Subcutaneous abdominal adipose tissue (tissue), 5 donors: ENCODE measurements at regions not wholly inside any gene's neighbourhood (a gene's known extent, or its start where the extent isn't known, plus 50 kb on each side); places are given as distances from the start of the nearest gene placed in this dataset.

Source experiments
- H3K27ac ChIP-seq: one replicate; pipeline ENCODE4 v1.7.0; 2013; ENCODE audit warnings: low read depth, mild to moderate bottlenecking, inconsistent platforms, low read length, moderate library complexity
- H3K27me3 ChIP-seq, 5 donors: one replicate each; pipeline ENCODE4 v1.7.0; 2013; ENCODE audit warnings: low read length in 5 of 5, inconsistent platforms in 1 of 5; ENCODE audit not compliant: control insufficient read depth in 5 of 5, insufficient read depth in 4 of 5
- H3K36me3 ChIP-seq, 5 donors: one replicate each; pipeline ENCODE4 v1.7.0; 2013; ENCODE audit warnings: low read length in 5 of 5; ENCODE audit not compliant: control insufficient read depth in 5 of 5, insufficient read depth in 5 of 5
- H3K4me1 ChIP-seq, 5 donors: one replicate each; pipeline ENCODE4 v1.7.0; 2013; ENCODE audit warnings: low read length in 5 of 5, mild to moderate bottlenecking in 3 of 5, moderate library complexity in 1 of 5; ENCODE audit not compliant: control insufficient read depth in 5 of 5, insufficient read depth in 5 of 5
- H3K4me3 ChIP-seq, 5 donors: one replicate each; pipeline ENCODE4 v1.7.0; 2013; ENCODE audit warnings: low read length in 5 of 5, low read depth in 1 of 5
- H3K9ac ChIP-seq, 5 donors: one replicate each; pipeline ENCODE4 v1.7.0; 2013; ENCODE audit warnings: low read length in 5 of 5, mild to moderate bottlenecking in 4 of 5, moderate library complexity in 3 of 5
- H3K9me3 ChIP-seq, 5 donors: one replicate each; pipeline ENCODE4 v1.7.0; 2013; ENCODE audit warnings: low read length in 5 of 5; ENCODE audit not compliant: control insufficient read depth in 5 of 5
- donor health status: healthy.
- donor health status: healthy.
- donor health status: healthy.
- donor health status: healthy.
- donor health status: healthy.

GRCh38 chr5:29550523-29550922 lies 1643.0 kb upstream of the CDH6 start:
- Histone ChIP-seq H3K9me3 (peaks cover 0 to 6% (median 4%) of the 10 kb centered on the region in 5 donors), H3K27me3 (no peaks in the 10 kb centered on the region), H3K4me1 (no peaks in the 10 kb centered on the region), H3K36me3 (no peaks in the 10 kb centered on the region), H3K9ac (no peak overlapping the region), H3K4me3 (no peak overlapping the region), H3K27ac (no peak overlapping the region)

DNA sequence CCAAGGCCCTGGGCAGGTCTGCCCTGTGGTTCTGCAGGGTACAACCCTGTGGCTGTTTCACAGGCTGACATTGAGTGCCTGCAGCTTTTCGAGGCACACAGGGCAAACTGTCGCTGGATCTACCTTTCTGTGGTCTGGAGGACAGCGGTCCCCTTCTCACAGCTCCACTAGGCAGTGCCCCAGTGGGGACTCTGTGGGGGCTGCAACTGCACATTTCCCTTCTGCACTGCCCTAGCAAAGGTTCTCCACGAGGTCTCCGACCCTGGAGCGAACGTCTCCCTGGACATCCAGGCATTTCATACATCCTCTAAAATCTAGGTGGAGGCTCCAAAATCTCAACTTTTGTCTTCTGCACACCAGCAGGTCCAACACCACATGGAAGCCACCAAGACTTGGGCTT lies 1645.2 kb upstream of the CDH6 start:
- H3K9me3 ChIP-seq, result peaks cover 0 to 10% (median 3%) of the 10 kb centered on the region in 5 donors
- H3K27me3 ChIP-seq, result no peaks in the 10 kb centered on the region
- H3K36me3 ChIP-seq, result no peaks in the 10 kb centered on the region
- H3K4me1 ChIP-seq, result no peaks in the 10 kb centered on the region
- no peak overlapping the region for H3K4me3 ChIP-seq
- H3K9ac ChIP-seq, result no peak overlapping the region
- H3K27ac ChIP-seq, result no peak overlapping the region

GRCh38 chr5:29547236-29547865 lies 1646.1 kb upstream of the CDH6 start:
- Histone ChIP-seq H3K36me3 (no peaks in the 10 kb centered on the region), H3K27me3 (no peaks in the 10 kb centered on the region), H3K4me1 (no peaks in the 10 kb centered on the region), H3K4me3 (no peak overlapping the region), H3K9me3 (peaks cover 0 to 10% (median 4%) of the 10 kb centered on the region in 5 donors), H3K27ac (no peak overlapping the region), H3K9ac (no peak overlapping the region)

DNA sequence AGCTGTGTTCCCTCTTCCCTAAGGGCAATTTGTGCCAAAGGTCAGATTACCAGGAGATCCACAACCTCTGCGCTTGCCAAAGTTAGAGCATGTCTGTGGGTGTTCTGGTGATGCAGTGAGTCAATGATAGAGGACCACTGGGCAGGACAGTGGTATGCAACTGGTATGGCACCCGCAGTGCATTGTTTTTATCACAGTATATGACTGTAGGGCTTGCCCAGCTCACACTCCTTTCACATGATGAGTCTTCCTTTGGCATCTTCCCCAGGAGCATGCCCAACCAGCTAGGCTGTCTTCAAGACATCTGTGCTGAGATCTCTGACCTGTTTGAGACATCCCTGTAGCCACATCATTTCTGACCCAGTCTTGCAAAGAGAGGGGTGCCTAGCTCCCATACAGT lies 1650.0 kb upstream of the CDH6 start:
- Histone ChIP-seq H3K36me3 (no peaks in the 10 kb centered on the region), H3K9ac (no peak overlapping the region), H3K9me3 (peaks cover 0 to 12% (median 4%) of the 10 kb centered on the region in 5 donors), H3K27me3 (no peaks in the 10 kb centered on the region), H3K4me1 (no peaks in the 10 kb centered on the region), H3K4me3 (no peak overlapping the region), H3K27ac (no peak overlapping the region)

- Histone ChIP-seq H3K9me3 (no peaks in the 10 kb centered on the region), H3K9ac (no peak overlapping the region), H3K4me1 (no peaks in the 10 kb centered on the region), H3K27ac (no peak overlapping the region), H3K4me3 (no peak overlapping the region), H3K36me3 (no peaks in the 10 kb centered on the region), H3K27me3 (no peaks in the 10 kb centered on the region)
Measured at GRCh38 chr5:29524227-29524626, 1669.3 kb upstream of the CDH6 start.

DNA sequence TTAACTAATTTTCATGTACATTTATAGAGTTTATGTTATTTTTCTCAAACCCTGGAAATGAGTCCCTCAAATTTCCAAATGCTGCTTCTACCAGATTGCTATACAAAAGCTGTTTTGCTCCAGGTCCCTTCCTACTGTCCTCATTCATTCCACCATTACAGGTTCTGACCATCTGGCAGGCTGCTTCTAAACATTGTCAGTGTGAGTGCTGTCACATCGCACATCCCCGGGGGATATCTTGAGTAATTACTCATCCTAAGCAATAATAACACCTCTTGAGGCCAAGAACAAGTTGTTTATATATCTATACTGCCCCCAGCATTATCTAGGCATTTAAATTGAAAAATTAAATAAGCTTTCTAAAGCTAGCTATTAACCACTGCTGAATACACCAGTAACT lies 1675.3 kb upstream of the CDH6 start:
- H3K9me3 ChIP-seq, result peaks cover 0 to 4% (median 0%) of the 10 kb centered on the region in 5 donors
- no peak overlapping the region for H3K27ac ChIP-seq
- no peak overlapping the region for H3K4me3 ChIP-seq
- no peak overlapping the region for H3K9ac ChIP-seq
- no peaks in the 10 kb centered on the region for H3K4me1 ChIP-seq
- no peaks in the 10 kb centered on the region for H3K27me3 ChIP-seq
- H3K36me3 ChIP-seq, result no peaks in the 10 kb centered on the region

- no peaks in the 10 kb centered on the region for H3K4me1 ChIP-seq
- no peaks in the 10 kb centered on the region for H3K27me3 ChIP-seq
- H3K27ac ChIP-seq, result no peak overlapping the region
- H3K4me3 ChIP-seq, result no peak overlapping the region
- peaks cover 0 to 4% (median 0%) of the 10 kb centered on the region in 5 donors for H3K9me3 ChIP-seq
- H3K9ac ChIP-seq, result no peak overlapping the region
- H3K36me3 ChIP-seq, result no peaks in the 10 kb centered on the region
Measured at GRCh38 chr5:29516224-29516623, 1677.3 kb upstream of the CDH6 start.

GRCh38 chr5:29508131-29508530 lies 1685.4 kb upstream of the CDH6 start:
- Histone ChIP-seq H3K4me1 (no peaks in the 10 kb centered on the region), H3K27ac (no peak overlapping the region)

GRCh38 chr5:29504411-29504810 lies 1689.1 kb upstream of the CDH6 start:
- H3K36me3 ChIP-seq, result no peaks in the 10 kb centered on the region
- H3K9me3 ChIP-seq, result peaks cover 0 to 1% (median 0%) of the 10 kb centered on the region in 5 donors
- H3K9ac ChIP-seq, result no peak overlapping the region
- no peaks in the 10 kb centered on the region for H3K4me1 ChIP-seq
- no peak overlapping the region for H3K4me3 ChIP-seq
- H3K27me3 ChIP-seq, result no peaks in the 10 kb centered on the region
- H3K27ac ChIP-seq, result no peak overlapping the region

More at GRCh38 chr5:29508131-29508530, 1685.4 kb upstream of the CDH6 start:
- H3K9me3 ChIP-seq, result no peaks in the 10 kb centered on the region
- H3K27me3 ChIP-seq, result no peaks in the 10 kb centered on the region
- H3K4me3 ChIP-seq, result no peak overlapping the region
- H3K9ac ChIP-seq, result no peak overlapping the region
- H3K36me3 ChIP-seq, result no peaks in the 10 kb centered on the region

DNA sequence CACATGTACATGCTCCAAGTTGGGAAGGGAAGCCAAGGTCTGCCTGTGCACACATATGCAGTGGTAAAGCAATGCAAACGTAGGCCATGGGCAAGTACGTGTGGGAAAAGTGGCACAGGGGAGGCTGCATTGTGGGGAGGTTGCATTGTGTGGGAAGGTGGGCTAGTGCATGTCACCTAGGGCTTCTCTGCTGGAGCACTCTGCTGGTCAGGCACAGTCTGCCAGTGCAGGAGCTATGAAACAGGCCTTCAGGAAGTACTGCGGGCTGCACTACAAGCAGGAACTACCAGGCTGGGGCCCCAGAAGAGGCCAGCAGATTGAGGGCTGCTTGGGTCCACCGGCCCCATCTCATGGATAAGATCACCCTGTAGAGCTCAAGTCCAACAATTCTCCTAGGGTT lies 1694.6 kb upstream of the CDH6 start:
- H3K9ac ChIP-seq, result no peak overlapping the region
- H3K9me3 ChIP-seq, result peaks cover 5 to 17% (median 15%) of the 10 kb centered on the region in 5 donors
- no peaks in the 10 kb centered on the region for H3K27me3 ChIP-seq
- H3K27ac ChIP-seq, result no peak overlapping the region
- no peaks in the 10 kb centered on the region for H3K36me3 ChIP-seq
- no peak overlapping the region for H3K4me3 ChIP-seq
- H3K4me1 ChIP-seq, result no peaks in the 10 kb centered on the region
